DOHH2 (cell line): ENCODE measurements at regions not wholly inside any gene's neighbourhood (a gene's known extent, or its start where the extent isn't known, plus 50 kb on each side); places are given as distances from the start of the nearest gene placed in this dataset.

Experiments
- EZH2phosphoT487 ChIP-seq: fragments of 200-600 bp; sonication (generic); IDR thresholded peaks from 2 replicates; pipeline ENCODE4 v1.6.1; 2017; ENCODE audit warnings: borderline replicate concordance, mild to moderate bottlenecking, antibody characterized with exemption, low read length, moderate library complexity, mixed read lengths
- TF ChIP-seq, protein P1 (sequence below): fragments of 200-600 bp; sonication (generic); IDR thresholded peaks from one replicate; pipeline ENCODE4 v1.5.1; 2014; ENCODE audit warnings: antibody characterized with exemption, mild to moderate bottlenecking, low read depth, low read length; ENCODE audit not compliant: poor library complexity, severe bottlenecking

DNA sequence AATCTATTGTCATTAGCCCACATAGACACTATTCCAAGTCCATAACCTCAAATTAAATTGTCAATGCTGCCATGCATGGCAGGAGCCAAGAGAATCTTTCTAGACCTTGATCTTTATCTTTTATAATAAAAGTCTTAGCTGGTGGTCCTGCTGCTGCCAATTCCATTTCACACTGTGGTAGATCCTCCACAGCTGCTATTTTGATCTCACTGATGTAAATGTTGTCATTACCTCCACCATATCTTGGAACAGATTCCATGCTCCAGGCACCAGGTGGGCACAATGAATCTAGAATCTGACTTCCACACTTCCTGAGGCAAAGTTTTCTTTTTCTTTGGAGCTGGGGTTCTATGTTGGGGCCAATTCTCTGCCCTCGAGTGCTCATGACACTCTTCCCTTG, 161.2 kb downstream of the TMTC3 start:
- TF ChIP-seq, protein P1, sequence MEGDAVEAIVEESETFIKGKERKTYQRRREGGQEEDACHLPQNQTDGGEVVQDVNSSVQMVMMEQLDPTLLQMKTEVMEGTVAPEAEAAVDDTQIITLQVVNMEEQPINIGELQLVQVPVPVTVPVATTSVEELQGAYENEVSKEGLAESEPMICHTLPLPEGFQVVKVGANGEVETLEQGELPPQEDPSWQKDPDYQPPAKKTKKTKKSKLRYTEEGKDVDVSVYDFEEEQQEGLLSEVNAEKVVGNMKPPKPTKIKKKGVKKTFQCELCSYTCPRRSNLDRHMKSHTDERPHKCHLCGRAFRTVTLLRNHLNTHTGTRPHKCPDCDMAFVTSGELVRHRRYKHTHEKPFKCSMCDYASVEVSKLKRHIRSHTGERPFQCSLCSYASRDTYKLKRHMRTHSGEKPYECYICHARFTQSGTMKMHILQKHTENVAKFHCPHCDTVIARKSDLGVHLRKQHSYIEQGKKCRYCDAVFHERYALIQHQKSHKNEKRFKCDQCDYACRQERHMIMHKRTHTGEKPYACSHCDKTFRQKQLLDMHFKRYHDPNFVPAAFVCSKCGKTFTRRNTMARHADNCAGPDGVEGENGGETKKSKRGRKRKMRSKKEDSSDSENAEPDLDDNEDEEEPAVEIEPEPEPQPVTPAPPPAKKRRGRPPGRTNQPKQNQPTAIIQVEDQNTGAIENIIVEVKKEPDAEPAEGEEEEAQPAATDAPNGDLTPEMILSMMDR, result no peak
- no peak for TF ChIP-seq EZH2phosphoT487
